HG03565 (cell line): ENCODE measurements at regions not wholly inside any gene's neighbourhood (a gene's known extent, or its start where the extent isn't known, plus 50 kb on each side); places are given as distances from the start of the nearest gene placed in this dataset.

Source experiments
- ATAC-seq: cut with Tn5 transposase; IDR thresholded peaks from one replicate; pipeline ENCODE4 v1.9.1; 2021; ENCODE audit warnings: mild to moderate bottlenecking, moderate library complexity; ENCODE audit not compliant: unreplicated experiment

DNA sequence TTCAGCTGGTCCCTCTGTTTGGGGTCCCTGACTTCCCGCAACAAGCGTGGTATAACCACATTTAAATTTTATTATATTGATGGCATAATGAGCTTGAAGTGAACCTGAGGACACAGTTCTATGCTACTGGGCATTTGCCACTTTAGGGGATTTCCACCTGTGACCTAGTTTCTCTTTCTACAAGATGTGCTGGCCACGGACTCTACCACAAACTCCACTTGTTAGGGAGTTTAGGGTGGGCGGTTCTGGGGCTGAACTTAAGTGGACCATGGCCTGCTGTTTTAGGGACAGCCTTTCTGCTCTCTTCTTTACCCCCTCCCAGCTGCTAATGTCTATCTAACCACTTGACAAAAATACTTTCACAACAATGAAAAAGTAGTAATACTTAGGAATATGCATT is 1199.1 kb downstream of the SI start:
- no peak for ATAC-seq

- no peak for ATAC-seq
Observed at GRCh38 chr3:163878396-163878795, 1199.9 kb downstream of the SI start.

- ATAC-seq = no peak
Observed at GRCh38 chr3:163877805-163878204, 1200.5 kb downstream of the SI start.

- no peak for ATAC-seq
Observed at GRCh38 chr3:163863146-163863545, 1215.2 kb downstream of the SI start.

GRCh38 chr3:163852233-163852632 is 1226.1 kb downstream of the SI start:
- no peak for ATAC-seq

GRCh38 chr3:163838769-163839168 is 1239.5 kb downstream of the SI start:
- ATAC-seq = no peak

DNA sequence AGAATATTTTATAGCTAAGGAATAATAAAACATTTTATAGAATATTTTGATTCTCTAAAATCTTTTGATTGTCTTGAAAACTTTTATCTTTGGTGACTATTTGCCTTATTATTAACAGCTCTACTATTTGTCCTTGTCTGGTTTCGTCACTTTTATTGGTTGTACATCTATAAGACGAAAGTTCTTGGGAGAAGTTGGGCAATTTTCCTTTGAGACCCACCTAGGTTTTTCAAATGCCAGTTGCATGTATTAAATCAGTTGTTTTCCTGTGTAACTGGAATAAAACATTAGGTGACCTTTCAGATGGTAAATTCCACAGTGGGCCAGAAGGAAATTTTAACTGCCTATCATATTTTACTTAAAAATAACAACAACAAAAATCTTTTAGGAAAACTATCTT is 1245.7 kb downstream of the SI start:
- no peak for ATAC-seq

DNA sequence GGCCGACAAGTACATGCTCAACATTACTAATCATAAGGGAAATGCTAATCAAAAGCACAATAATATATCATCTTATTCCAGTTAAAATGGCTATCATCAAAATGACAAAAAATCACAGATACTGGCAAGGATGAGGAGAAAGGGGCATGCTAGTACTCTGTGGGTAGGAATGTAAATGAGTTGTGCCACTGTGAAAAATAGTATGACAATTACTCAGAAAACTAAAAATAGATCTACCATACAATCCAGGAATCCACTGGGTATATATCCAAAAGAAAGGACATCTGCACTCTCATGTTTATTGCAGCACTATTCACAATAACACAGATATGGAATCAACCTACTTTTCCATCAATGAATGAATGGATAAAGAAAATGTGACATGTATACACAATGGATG is 1256.5 kb downstream of the SI start:
- ATAC-seq = no peak

DNA sequence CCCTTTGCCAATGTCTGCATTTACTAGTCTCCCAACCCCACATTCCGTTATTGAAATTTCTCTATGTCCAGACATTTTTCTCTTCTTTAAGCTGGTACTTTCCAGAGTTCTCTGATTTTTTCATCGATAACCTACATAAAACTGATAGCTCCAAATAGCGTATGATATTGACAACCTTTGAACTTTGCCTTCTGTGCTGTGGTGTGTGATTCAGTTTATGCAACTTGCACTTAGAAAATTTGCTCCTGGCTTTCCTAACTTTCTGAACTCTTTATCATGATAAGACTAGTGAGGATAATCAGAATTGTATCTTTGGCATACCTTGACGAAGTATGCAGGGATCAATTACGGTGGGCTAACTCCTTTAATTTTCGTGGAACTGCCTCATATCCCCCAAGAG is 1261.3 kb downstream of the SI start:
- no peak for ATAC-seq

- no peak for ATAC-seq
Observed at GRCh38 chr3:163813935-163814334, 1264.4 kb downstream of the SI start.

DNA sequence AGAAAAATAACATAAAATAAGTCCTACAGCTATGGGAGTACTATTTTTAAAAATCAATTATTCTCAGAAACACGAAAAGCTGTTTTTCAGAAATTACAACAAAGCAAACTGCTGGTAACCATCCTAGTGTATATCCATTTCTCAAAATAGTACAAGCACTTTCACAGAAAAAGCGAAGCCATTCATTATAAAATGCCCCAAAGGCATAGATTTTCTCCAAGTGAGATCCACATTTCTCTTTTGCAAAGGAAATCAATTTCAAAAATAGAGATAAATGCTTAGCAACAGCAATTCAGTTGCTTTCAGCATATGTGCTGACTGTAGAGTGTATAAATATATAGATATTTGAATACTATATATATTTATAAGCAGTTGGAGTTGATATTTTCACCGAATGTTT is 1266.3 kb downstream of the SI start:
- no peak for ATAC-seq

GRCh38 chr3:163809540-163809993 is 1268.7 kb downstream of the SI start:
- peak; percentile 65 for ATAC-seq

- no peak for ATAC-seq
Observed at GRCh38 chr3:163786416-163786815, 1291.9 kb downstream of the SI start.

DNA sequence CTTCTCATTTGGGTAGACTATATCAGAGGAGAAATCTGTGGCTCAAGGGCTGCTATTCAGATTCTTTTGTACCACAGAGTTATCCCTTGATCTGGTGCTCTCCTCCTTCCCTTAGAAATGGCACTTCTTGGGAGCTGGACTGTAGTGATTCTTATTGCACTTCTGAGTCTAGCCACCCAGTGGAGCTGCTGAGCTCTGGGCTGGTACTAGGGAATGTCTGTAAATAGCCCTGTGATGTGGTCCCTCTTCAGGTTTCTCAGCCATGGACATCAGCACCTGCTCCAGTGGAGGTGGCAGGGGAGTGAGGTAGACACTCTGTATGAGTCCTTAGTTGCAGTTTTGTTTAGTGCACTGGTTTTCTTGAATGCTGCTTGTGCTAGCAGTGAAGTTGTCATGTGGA is 1292.6 kb downstream of the SI start:
- no peak for ATAC-seq

- ATAC-seq = no peak
Observed at GRCh38 chr3:163779396-163780344, 1298.6 kb downstream of the SI start.

DNA sequence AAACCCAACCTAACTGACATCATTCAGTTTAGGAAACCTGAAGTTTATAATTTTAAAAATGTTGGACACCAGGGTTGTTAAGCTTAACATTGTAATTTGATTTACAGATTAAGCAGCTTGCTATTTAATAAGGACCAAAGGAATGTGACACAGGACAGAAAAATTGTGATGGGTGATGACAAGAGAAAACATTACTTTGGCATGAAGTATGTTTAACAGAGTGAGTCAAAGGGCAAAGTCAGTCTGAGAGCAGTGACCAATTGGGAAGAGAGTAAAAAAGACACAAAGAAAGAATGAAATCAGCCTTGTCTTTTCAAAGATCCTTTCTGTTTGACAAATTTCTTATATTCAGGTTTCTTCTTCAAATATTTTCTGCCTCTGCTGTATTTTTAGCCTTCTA is 1301.6 kb downstream of the SI start:
- no peak for ATAC-seq

DNA sequence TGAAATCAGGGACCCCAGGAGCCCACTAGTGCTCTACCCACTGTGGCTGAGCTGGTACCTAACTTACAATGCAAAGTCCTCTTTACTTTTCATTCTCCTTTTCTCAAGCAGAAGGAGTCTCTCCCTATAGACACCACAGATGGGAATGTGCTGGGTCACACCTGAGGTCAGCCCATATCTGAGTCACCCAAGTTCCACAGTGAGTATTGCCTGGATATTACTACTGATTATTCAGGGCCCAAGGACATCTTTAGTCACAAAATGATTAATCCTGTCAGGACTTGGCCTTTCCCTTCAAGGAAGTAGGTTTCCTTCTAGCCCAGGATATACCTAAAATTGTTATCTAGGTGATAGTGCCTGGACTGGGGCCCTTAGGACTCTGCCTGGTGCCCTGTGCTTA is 1305.2 kb downstream of the SI start:
- ATAC-seq = no peak

DNA sequence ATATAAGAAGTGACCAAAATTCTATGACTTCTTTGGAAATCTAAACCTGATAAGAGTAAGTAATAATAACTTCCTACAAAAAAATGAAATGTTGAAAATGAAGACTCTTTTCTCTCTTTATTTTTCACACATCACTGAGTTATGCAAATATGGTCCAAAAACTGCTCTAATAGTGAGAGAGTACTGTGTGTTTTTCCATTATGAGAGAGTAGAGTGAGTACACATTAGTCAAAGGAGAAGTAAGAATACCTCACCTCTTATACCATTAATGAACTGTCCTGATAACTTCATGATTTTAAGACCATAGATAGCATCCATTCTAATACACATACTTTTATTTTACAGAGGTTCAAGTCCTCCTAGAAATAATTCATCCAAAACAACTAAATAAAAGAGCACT is 1310.2 kb downstream of the SI start:
- ATAC-seq = no peak

GRCh38 chr3:163766112-163766511 is 1312.2 kb downstream of the SI start:
- ATAC-seq = no peak

DNA sequence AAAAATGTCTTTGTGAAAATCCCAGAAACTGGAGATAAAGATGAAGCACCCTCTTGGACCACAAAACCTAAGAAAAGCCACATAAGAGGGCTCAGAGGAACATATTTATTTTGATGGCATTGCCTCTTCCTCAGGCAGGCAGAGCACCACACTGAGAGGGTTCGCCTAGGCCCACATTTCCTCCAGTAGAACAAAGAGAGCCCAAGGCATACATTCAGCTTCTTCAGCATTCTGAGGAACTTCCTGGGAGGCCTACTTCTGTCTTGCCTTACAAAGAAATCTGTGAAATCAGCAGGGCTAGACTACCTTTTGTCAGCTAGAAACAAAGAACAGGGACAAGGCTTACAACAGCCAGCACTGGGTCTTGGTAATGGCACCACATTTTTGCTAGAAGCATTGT is 1325.3 kb downstream of the SI start:
- ATAC-seq = no peak

GRCh38 chr3:163745204-163745603 is 1333.1 kb downstream of the SI start:
- ATAC-seq = no peak

DNA sequence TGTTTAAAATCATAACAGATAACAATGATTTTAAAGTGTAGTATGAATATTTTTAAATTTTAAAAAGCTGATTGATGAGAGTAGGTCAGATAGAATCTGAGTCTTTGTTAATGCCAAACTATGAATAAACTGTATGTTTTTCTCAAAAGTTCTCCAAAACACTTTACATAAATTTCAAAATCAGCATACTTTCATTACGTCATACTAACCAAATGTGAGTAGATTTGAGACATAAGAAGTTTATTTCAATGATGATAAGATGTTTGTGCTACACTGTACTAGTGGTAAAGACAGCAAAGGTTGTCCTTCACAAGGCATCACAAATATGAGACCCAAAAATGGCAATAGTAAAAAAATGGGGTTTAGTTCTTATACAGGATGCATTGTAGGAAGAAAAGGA is 1342.9 kb downstream of the SI start:
- no peak for ATAC-seq

GRCh38 chr3:163730684-163731083 is 1347.6 kb downstream of the SI start:
- ATAC-seq = no peak
